ENCODE measurements at regions not wholly inside any gene's neighbourhood (a gene's known extent, or its start where the extent isn't known, plus 50 kb on each side); places are given as distances from the start of the nearest gene placed in this dataset.
"Not testable (repeated sequence)": the region's sequence is repeated elsewhere in the genome, so short reads cannot be mapped to it uniquely, and the experiment has no call there.

DNA sequence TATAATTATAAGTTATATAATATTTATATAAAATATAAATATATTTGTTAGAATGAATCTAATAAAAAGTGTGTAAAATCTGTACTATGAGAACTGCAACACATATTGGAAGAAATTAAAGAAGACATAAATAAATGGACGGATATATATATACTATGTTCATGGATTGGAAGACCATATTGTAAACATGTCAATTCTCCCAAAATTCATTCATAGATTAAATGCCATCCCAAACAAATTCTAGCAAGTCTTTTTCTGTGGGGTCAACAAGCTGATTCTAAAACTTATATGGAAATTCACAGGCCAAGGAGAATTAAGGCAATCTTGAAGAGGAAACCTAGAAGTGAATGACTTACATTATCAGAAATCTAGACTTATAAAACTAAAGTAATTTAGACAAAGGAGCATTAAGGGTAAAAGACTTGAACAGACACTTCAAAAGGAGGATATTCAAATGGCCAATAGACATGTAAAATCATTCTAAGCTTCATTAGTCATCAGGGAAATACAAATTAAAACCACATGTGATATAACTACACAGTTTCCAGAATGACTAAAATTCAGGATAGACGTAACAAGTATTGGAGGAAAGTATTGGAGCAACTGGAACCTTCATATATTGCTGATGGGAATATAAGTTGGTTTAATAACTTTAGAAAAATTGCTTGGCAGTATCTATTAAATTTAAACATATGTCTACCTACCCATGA is 225.9 kb downstream of the EMX2 start:
- Mint-ChIP-seq H3K27ac (ENCODE audit: unreplicated experiment) (no peak overlapping the region), H3K27me3 (ENCODE audit: low read depth) (peaks cover 23% of the 10 kb centered on the region)
- no peak for DNase-seq (ENCODE audit: low spot score)

DNA sequence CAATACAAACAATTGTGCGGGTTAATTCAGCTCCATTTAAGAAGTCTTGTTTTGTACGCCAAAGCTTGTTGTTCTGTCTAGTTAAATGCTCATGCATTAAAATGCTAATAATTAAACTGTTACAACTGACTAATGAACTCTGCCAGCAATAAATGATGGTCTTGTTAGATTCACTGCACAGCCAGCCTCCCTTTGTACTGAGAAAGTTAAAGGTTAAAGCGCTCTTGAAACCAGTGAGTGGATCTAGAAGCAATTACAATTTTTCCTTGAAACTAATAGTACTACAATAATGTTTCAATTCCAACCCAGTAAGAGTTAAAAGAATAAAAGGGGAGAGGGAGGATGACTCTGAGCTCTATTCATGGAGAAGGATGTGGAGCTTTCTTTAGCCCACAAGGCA is 233.0 kb downstream of the EMX2 start:
- DNase-seq (ENCODE audit: low spot score), result no peak
- H3K4me3 Mint-ChIP-seq (ENCODE audit: unreplicated experiment), result no peak overlapping the region
- no peaks in the 10 kb centered on the region for H3K4me1 Mint-ChIP-seq (ENCODE audit: low read depth)
- no peaks in the 10 kb centered on the region for H3K9me3 Mint-ChIP-seq (ENCODE audit: low read depth)
- H3K36me3 Mint-ChIP-seq (ENCODE audit: low read depth), result peaks cover under 1% of the 10 kb centered on the region
- H3K27ac Mint-ChIP-seq (ENCODE audit: unreplicated experiment), result no peak overlapping the region
- TF ChIP-seq, protein P1, sequence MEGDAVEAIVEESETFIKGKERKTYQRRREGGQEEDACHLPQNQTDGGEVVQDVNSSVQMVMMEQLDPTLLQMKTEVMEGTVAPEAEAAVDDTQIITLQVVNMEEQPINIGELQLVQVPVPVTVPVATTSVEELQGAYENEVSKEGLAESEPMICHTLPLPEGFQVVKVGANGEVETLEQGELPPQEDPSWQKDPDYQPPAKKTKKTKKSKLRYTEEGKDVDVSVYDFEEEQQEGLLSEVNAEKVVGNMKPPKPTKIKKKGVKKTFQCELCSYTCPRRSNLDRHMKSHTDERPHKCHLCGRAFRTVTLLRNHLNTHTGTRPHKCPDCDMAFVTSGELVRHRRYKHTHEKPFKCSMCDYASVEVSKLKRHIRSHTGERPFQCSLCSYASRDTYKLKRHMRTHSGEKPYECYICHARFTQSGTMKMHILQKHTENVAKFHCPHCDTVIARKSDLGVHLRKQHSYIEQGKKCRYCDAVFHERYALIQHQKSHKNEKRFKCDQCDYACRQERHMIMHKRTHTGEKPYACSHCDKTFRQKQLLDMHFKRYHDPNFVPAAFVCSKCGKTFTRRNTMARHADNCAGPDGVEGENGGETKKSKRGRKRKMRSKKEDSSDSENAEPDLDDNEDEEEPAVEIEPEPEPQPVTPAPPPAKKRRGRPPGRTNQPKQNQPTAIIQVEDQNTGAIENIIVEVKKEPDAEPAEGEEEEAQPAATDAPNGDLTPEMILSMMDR (IDR thresholded peaks at IDR 0.05), result no peak
- peaks cover 19% of the 10 kb centered on the region for H3K27me3 Mint-ChIP-seq (ENCODE audit: low read depth)

More for the DNA sequence above, 225.9 kb downstream of the EMX2 start:
- Mint-ChIP-seq H3K4me3 (ENCODE audit: unreplicated experiment) (no peak overlapping the region), H3K36me3 (ENCODE audit: low read depth) (no peaks in the 10 kb centered on the region), H3K9me3 (ENCODE audit: low read depth) (peaks cover 5% of the 10 kb centered on the region), H3K4me1 (ENCODE audit: low read depth) (no peaks in the 10 kb centered on the region)
- TF ChIP-seq, protein P1 (IDR thresholded peaks at IDR 0.05), result no peak

DNA sequence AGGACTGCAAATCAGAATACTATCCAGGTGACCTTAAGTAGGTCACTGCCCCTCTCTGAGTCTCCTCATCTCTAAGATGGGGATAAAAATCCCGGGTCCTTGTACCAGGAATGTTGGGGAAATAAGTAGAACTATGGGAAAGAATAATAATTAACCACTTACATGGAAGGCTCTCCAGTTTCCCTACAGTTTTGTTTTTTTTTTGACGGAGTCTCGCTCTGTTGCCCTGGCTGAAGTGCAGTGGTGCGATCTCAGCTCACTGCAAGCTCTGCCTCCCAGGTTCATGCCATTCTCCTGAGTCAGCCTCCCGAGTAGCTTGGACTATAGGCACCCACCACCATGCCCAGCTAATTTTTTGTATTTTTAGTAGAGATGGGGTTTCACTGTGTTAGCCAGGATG is 234.7 kb downstream of the EMX2 start:
- H3K4me1 Mint-ChIP-seq (ENCODE audit: low read depth); H3K36me3 Mint-ChIP-seq (ENCODE audit: low read depth); H3K27me3 Mint-ChIP-seq (ENCODE audit: low read depth); DNase-seq (ENCODE audit: low spot score); H3K27ac Mint-ChIP-seq (ENCODE audit: unreplicated experiment); H3K4me3 Mint-ChIP-seq (ENCODE audit: unreplicated experiment); H3K9me3 Mint-ChIP-seq (ENCODE audit: low read depth): not testable (repeated sequence)

DNA sequence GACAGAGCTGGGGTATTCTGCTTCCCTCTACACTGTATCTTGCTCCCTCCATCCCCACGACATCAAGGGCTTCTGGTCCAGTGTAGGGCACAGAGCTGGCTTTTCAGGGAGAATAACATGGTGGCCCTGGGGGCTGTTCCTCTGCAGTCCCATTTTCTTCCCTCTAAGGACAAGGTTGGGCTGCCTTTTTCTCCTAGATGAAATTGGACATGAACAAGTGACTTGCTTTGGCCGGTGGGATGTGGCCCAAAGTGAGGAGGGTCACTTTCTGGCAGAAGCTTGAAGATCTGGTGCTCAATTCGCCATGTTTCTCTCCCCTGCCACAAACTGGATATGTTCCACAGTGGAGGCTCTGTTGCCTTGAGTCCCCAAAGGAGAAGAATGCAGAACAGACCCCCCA is 235.7 kb downstream of the EMX2 start:
- H3K4me3 Mint-ChIP-seq (ENCODE audit: unreplicated experiment), result no peak overlapping the region
- H3K9me3 Mint-ChIP-seq (ENCODE audit: low read depth), result no peaks in the 10 kb centered on the region
- peaks cover 9% of the 10 kb centered on the region for H3K27me3 Mint-ChIP-seq (ENCODE audit: low read depth)
- no peak overlapping the region for H3K27ac Mint-ChIP-seq (ENCODE audit: unreplicated experiment)
- peaks cover 1% of the 10 kb centered on the region for H3K36me3 Mint-ChIP-seq (ENCODE audit: low read depth)
- DNase-seq (ENCODE audit: low spot score), result no peak
- TF ChIP-seq, protein P1 (IDR thresholded peaks at IDR 0.05), result no peak
- no peaks in the 10 kb centered on the region for H3K4me1 Mint-ChIP-seq (ENCODE audit: low read depth)

DNA sequence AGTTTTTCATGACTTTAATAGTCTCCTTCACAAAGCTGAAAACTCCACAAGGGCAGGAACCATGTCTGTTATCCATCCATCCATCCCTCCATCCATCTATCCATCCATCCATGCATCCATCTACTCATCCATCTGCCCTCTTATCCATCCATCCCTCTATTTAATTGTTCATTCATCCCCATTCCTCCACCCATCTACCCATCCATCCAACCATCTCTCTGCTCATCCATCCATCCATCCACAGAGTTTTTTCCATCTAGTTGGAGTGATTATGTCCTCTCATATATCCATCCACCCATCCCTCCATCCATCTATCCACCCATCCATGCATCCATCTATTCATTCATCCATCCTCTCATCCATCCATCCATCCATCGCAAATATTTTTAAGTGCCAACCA is 237.9 kb downstream of the EMX2 start:
- Mint-ChIP-seq H3K27me3 (ENCODE audit: low read depth) (peaks cover 9% of the 10 kb centered on the region), H3K27ac (ENCODE audit: unreplicated experiment) (no peak overlapping the region), H3K4me3 (ENCODE audit: unreplicated experiment) (no peak overlapping the region), H3K4me1 (ENCODE audit: low read depth) (no peaks in the 10 kb centered on the region), H3K36me3 (ENCODE audit: low read depth) (peaks cover 1% of the 10 kb centered on the region), H3K9me3 (ENCODE audit: low read depth) (no peaks in the 10 kb centered on the region)
- no peak for DNase-seq (ENCODE audit: low spot score)
- TF ChIP-seq, protein P1 (IDR thresholded peaks at IDR 0.05), result no peak

DNA sequence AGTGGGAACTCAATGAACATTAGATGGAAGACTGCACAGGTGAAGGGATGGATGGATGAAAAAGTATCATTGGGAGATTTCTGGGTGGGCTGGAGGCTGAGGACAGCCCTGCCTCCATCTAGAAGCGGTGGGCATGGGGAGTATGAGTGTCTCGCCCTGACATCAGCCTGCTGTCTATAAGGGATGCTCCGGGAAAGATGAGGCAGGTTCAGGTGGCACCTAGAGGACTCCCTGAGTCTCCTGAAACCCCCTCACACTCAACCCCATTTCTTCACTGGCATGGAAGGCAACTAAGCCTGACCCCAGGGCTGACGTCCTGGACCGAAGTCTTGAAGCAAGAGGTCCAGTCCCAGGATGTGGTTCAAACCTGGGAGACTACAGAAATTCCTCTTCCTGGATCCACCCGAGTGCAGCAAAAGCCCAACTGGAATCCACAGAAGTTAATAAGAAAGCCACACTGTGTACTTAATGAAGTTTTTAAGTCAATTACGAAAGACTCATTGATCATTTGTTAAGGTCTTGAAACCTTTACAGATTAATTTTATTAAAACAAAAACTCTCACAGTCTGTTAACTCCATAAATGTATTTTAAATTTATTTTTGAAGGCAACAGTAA is 238.8 kb downstream of the EMX2 start:
- H3K27me3 Mint-ChIP-seq (ENCODE audit: low read depth), result peaks cover 6% of the 10 kb centered on the region
- TF ChIP-seq, protein P1 (IDR thresholded peaks at IDR 0.05), result no peak
- H3K9me3 Mint-ChIP-seq (ENCODE audit: low read depth), result no peaks in the 10 kb centered on the region
- no peak overlapping the region for H3K27ac Mint-ChIP-seq (ENCODE audit: unreplicated experiment)
- no peaks in the 10 kb centered on the region for H3K4me1 Mint-ChIP-seq (ENCODE audit: low read depth)
- DNase-seq (ENCODE audit: low spot score), result no peak
- H3K36me3 Mint-ChIP-seq (ENCODE audit: low read depth), result peaks cover 1% of the 10 kb centered on the region
- H3K4me3 Mint-ChIP-seq (ENCODE audit: unreplicated experiment), result no peak overlapping the region
